ENCODE measurements at regions not wholly inside any gene's neighbourhood (a gene's known extent, or its start where the extent isn't known, plus 50 kb on each side); places are given as distances from the start of the nearest gene placed in this dataset.

DNA sequence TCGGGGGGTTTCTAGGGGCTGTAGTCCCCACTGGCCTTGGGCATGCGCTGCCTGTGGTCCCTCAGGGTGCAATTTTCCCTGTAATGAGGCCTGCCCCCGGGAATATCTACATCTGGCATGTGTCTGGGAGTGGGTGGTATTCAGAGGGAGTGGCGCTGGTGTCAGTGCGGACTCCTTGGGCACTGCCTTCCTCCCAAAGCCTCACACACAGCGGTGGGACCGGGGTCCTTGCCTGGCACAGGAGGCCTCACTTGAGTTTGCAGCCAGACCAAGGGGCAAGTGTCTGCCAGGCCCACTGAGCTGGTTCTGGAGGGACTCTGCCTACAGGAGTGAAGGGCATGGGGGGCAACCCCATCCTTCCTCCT is 53.5 kb upstream of the PCSK6 start:
- Histone ChIP-seq H3K79me2 (ENCODE audit: insufficient read depth, low read length) (no peaks in the 10 kb centered on the region), H3K36me3 (ENCODE audit: insufficient read depth, low read length) (no peaks in the 10 kb centered on the region), H3K9ac (ENCODE audit: low read length) (no peak overlapping the region), H4K20me1 (ENCODE audit: insufficient read depth, low read length) (no peaks in the 10 kb centered on the region), H3K27me3 (ENCODE audit: insufficient read depth, low read length) (peaks cover 12% of the 10 kb centered on the region), H2AFZ (ENCODE audit: low read depth, low read length) (no peak overlapping the region), H3K27ac (ENCODE audit: low read depth, low read length) (no peak overlapping the region), H3K9me3 (ENCODE audit: insufficient read depth, low read depth, low read length) (peaks cover 2% of the 10 kb centered on the region), H3K4me3 (ENCODE audit: insufficient read depth, low read depth, low read length) (no peak overlapping the region), H3K4me2 (ENCODE audit: low read length) (no peak overlapping the region), H3K4me1 (ENCODE audit: insufficient read depth, low read length) (no peaks in the 10 kb centered on the region)
- Mint-ChIP-seq H3K9me3 (ENCODE audit: unreplicated experiment) (peaks cover 10% of the 10 kb centered on the region), H3K27me3 (ENCODE audit: low read depth, unreplicated experiment) (peaks cover 41% of the 10 kb centered on the region), H3K27ac (ENCODE audit: unreplicated experiment) (no peak overlapping the region), H3K4me3 (ENCODE audit: unreplicated experiment) (no peak overlapping the region), H3K36me3 (ENCODE audit: low read depth, unreplicated experiment) (no peaks in the 10 kb centered on the region), H3K4me1 (ENCODE audit: low read depth, unreplicated experiment) (no peaks in the 10 kb centered on the region)
- DNase-seq (ENCODE audit: low read depth) (no peak), FAIRE-seq (no peak)
- TF ChIP-seq EZH2 (IDR thresholded peaks at IDR 0.05; ENCODE audit: insufficient read depth, low read length), result no peak
- no peak for TF ChIP-seq CTCF (IDR thresholded peaks at IDR 0.05; ENCODE audit: insufficient read depth, low read depth, low read length)

GRCh38 chr15:101542306-101543025 is 53.0 kb upstream of the PCSK6 start:
- peaks cover 4% of the 10 kb centered on the region for H3K4me1 Mint-ChIP-seq (ENCODE audit: low read depth, unreplicated experiment)

More at GRCh38 chr15:101542306-101543025, 53.0 kb upstream of the PCSK6 start:
- peaks cover 10% of the 10 kb centered on the region for H3K9me3 Mint-ChIP-seq (ENCODE audit: unreplicated experiment)
- H2AFZ ChIP-seq (ENCODE audit: low read depth, low read length), result no peak overlapping the region
- H3K9ac ChIP-seq (ENCODE audit: low read length), result no peak overlapping the region
- H4K20me1 ChIP-seq (ENCODE audit: insufficient read depth, low read length), result no peaks in the 10 kb centered on the region
- H3K4me2 ChIP-seq (ENCODE audit: low read length), result no peak overlapping the region
- no peak overlapping the region for H3K4me3 Mint-ChIP-seq (ENCODE audit: unreplicated experiment)
- H3K27me3 ChIP-seq (ENCODE audit: insufficient read depth, low read length), result peaks cover 10% of the 10 kb centered on the region
- no peak for DNase-seq (ENCODE audit: low read depth)
- H3K9me3 ChIP-seq (ENCODE audit: insufficient read depth, low read depth, low read length), result peaks cover 2% of the 10 kb centered on the region
- H3K27me3 Mint-ChIP-seq (ENCODE audit: low read depth, unreplicated experiment), result peaks cover 38% of the 10 kb centered on the region
- no peaks in the 10 kb centered on the region for H3K36me3 Mint-ChIP-seq (ENCODE audit: low read depth, unreplicated experiment)
- no peaks in the 10 kb centered on the region for H3K4me1 ChIP-seq (ENCODE audit: insufficient read depth, low read length)
- no peak overlapping the region for H3K4me3 ChIP-seq (ENCODE audit: insufficient read depth, low read depth, low read length)
- FAIRE-seq, result no peak
- H3K36me3 ChIP-seq (ENCODE audit: insufficient read depth, low read length), result no peaks in the 10 kb centered on the region
- no peak overlapping the region for H3K27ac Mint-ChIP-seq (ENCODE audit: unreplicated experiment)
- no peak overlapping the region for H3K27ac ChIP-seq (ENCODE audit: low read depth, low read length)
- TF ChIP-seq EZH2 (IDR thresholded peaks at IDR 0.05; ENCODE audit: insufficient read depth, low read length) (no peak), CTCF (IDR thresholded peaks at IDR 0.05; ENCODE audit: insufficient read depth, low read depth, low read length) (no peak)
- no peaks in the 10 kb centered on the region for H3K79me2 ChIP-seq (ENCODE audit: insufficient read depth, low read length)

Data from astrocyte (in vitro differentiated cells and primary cell).